PC-3 (cell line): ENCODE measurements at regions not wholly inside any gene's neighbourhood (a gene's known extent, or its start where the extent isn't known, plus 50 kb on each side); places are given as distances from the start of the nearest gene placed in this dataset.

Source experiments
- ATAC-seq: fragments of 200-7000 bp; cut with Tn5 transposase; 2 replicates; pipeline ENCODE4 v1.9.1; 2020; ENCODE audit warnings: mild to moderate bottlenecking, moderate library complexity
- BruUV-seq: library from RNA; stranded (reverse); fragments of 400-500 nt; replicated peaks from 2 replicates; lab custom pipeline; 2021; lab: Mats Ljungman, UMichigan
- CTCF ChIA-PET: fragments of 300-600 bp; sonication (Branson Sonifier 250); formaldehyde crosslinking; loops from one replicate; lab custom pipeline; 2022; ENCODE audit warnings: antibody characterized with exemption; lab: Charles Lee
- POLR2A ChIA-PET: fragments of 300-600 bp; sonication (Branson Sonifier 250); formaldehyde crosslinking; loops from one replicate; lab custom pipeline; 2022; ENCODE audit warnings: antibody characterized with exemption; ENCODE audit not compliant: unreplicated experiment; lab: Charles Lee
- DNase-seq: peaks from one replicate; pipeline ENCODE4 v3.0.0-alpha.2; 2015
- H2AFZ ChIP-seq: fragments of 300-600 bp; sonication (generic); 2 replicates; pipeline ENCODE4 v1.6.0; 2016; ENCODE audit warnings: antibody characterized with exemption, low read length
- H3F3A ChIP-seq: fragments of 300-600 bp; sonication (generic); one replicate; pipeline ENCODE4 v1.6.0; 2017; ENCODE audit warnings: antibody characterized with exemption, low read length, control low read depth, mild to moderate bottlenecking; ENCODE audit not compliant: unreplicated experiment
- H3K27ac ChIP-seq: fragments of 300-600 bp; sonication (generic); 2 replicates; pipeline ENCODE4 v1.5.1; 2016; ENCODE audit warnings: mild to moderate bottlenecking, low read length
- H3K27me3 ChIP-seq: fragments of 300-600 bp; sonication (generic); 2 replicates; pipeline ENCODE4 v1.6.1; 2016; ENCODE audit warnings: low read length, mixed read lengths
- H3K36me3 ChIP-seq: fragments of 300-600 bp; sonication (generic); 2 replicates; pipeline ENCODE4 v1.6.1; 2016; ENCODE audit warnings: low read depth, mixed run types, low read length, mixed read lengths
- H3K4me1 ChIP-seq: fragments of 300-600 bp; sonication (generic); 2 replicates; pipeline ENCODE4 v1.5.1; 2016; ENCODE audit warnings: low read length; ENCODE audit not compliant: insufficient read depth
- H3K4me2 ChIP-seq: fragments of 300-600 bp; sonication (generic); 2 replicates; pipeline ENCODE4 v1.6.0; 2016; ENCODE audit warnings: low read length
- H3K4me3 ChIP-seq: fragments of 300-600 bp; sonication (generic); 2 replicates; pipeline ENCODE4 v1.5.1; 2016; ENCODE audit warnings: mild to moderate bottlenecking, low read length, mixed read lengths
- H3K79me2 ChIP-seq: fragments of 300-600 bp; sonication (generic); 2 replicates; pipeline ENCODE4 v1.6.1; 2017; ENCODE audit warnings: low read length, mixed read lengths
- H3K9ac ChIP-seq: fragments of 300-600 bp; sonication (generic); 2 replicates; pipeline ENCODE4 v1.6.0; 2016; ENCODE audit warnings: mild to moderate bottlenecking, low read length
- H3K9me2 ChIP-seq: fragments of 300-600 bp; sonication (generic); replicated peaks from 2 replicates; pipeline ENCODE4 v1.6.1; 2016; ENCODE audit warnings: mixed run types, low read length, mixed read lengths
- H3K9me3 ChIP-seq: fragments of 300-600 bp; sonication (generic); 2 replicates; pipeline ENCODE4 v1.6.1; 2016; ENCODE audit warnings: low read length, mixed read lengths
- H4K20me1 ChIP-seq: fragments of 300-600 bp; sonication (generic); 2 replicates; pipeline ENCODE4 v1.6.1; 2016; ENCODE audit warnings: low read length, mixed read lengths
- EZH2 ChIP-seq: fragments of 300-600 bp; sonication (generic); IDR thresholded peaks from one replicate; pipeline ENCODE4 v1.6.1; 2017; ENCODE audit warnings: antibody characterized with exemption, mild to moderate bottlenecking, low read length; ENCODE audit not compliant: unreplicated experiment
- EZH2phosphoT487 ChIP-seq: fragments of 300-600 bp; sonication (generic); IDR thresholded peaks from 2 replicates; pipeline ENCODE4 v1.6.1; 2018; ENCODE audit warnings: mild to moderate bottlenecking, antibody characterized with exemption, low read length, borderline replicate concordance
- intact Hi-C: fragments of 100-400 bp; cut with micrococcal nuclease; formaldehyde crosslinking; loops from 2 replicates; pipeline ENCODE4 v1.9.0; 2023
- TF ChIP-seq, protein P1 (sequence below): fragments of 300-600 bp; sonication (generic); conservative IDR thresholded peaks from 2 replicates; pipeline ENCODE4 v1.5.1; 2017; ENCODE audit warnings: antibody characterized with exemption, low read depth, mild to moderate bottlenecking, low read length

DNA sequence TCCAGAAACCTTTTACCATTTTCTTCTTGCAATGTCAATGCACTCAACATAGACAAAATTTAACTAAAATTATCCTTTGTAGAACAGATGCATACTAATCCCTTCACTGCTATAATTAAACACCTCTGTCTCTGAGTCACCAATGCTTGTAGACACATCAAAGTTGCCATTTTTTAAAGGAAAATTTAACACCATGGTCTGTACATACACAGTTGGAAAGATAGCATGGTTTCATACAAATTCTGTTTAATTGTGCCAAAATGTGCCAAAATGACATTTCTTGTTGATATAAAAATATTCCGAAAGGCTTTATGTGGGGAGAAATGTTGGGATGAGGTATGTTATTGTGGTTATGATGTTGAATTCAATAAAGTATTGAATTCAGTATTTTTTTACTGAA, 125.8 kb downstream of the NEUROD6 start:
- H3K79me2 ChIP-seq = no peaks in the 10 kb centered on the region
- H3K9ac ChIP-seq = no peak overlapping the region
- no peaks in the 10 kb centered on the region for H3K9me2 ChIP-seq
- peaks cover 65% of the 10 kb centered on the region for H3K27me3 ChIP-seq
- H3K4me1 ChIP-seq = no peaks in the 10 kb centered on the region
- no peaks in the 10 kb centered on the region for H4K20me1 ChIP-seq
- no peak overlapping the region for H3K27ac ChIP-seq
- BruUV-seq = no TSS peak
- H3K36me3 ChIP-seq = no peaks in the 10 kb centered on the region
- CTCF ChIA-PET = no interaction called here
- no peaks in the 10 kb centered on the region for H3K9me3 ChIP-seq
- H3F3A ChIP-seq = no peaks in the 10 kb centered on the region
- H3K4me2 ChIP-seq = no peak overlapping the region
- H3K4me3 ChIP-seq = no peak overlapping the region
- POLR2A ChIA-PET = no interaction called here
- TF ChIP-seq, protein P1, sequence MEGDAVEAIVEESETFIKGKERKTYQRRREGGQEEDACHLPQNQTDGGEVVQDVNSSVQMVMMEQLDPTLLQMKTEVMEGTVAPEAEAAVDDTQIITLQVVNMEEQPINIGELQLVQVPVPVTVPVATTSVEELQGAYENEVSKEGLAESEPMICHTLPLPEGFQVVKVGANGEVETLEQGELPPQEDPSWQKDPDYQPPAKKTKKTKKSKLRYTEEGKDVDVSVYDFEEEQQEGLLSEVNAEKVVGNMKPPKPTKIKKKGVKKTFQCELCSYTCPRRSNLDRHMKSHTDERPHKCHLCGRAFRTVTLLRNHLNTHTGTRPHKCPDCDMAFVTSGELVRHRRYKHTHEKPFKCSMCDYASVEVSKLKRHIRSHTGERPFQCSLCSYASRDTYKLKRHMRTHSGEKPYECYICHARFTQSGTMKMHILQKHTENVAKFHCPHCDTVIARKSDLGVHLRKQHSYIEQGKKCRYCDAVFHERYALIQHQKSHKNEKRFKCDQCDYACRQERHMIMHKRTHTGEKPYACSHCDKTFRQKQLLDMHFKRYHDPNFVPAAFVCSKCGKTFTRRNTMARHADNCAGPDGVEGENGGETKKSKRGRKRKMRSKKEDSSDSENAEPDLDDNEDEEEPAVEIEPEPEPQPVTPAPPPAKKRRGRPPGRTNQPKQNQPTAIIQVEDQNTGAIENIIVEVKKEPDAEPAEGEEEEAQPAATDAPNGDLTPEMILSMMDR = no peak
- TF ChIP-seq EZH2 (no peak), EZH2phosphoT487 (no peak)
- DNase-seq (no peak), ATAC-seq (no peak)
- no peak overlapping the region for H2AFZ ChIP-seq
- intact Hi-C loops = no loop called here

DNA sequence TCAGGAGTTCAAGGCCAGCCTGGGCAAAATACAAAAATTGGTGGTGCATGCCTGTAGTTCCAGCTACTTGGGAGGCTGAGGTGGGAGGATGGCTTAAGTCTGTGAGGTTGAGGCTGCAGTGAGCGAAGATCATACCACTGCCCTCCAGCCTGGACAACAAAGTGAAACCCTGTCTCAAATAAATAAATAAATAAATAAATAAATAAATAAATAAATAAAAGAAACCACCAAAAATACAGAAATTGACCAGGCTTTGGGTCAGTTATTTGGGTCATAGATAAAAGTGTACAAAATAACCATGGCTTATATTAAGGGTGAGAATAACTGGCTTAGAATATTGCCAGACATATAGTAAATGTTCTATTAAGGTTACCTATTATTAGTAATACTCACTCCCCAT, 129.2 kb downstream of the NEUROD6 start:
- CTCF ChIA-PET = no interaction called here
- no peaks in the 10 kb centered on the region for H3K4me1 ChIP-seq
- peaks cover 57% of the 10 kb centered on the region for H3K27me3 ChIP-seq
- no peak overlapping the region for H3K9ac ChIP-seq
- no peaks in the 10 kb centered on the region for H3K79me2 ChIP-seq
- H3K9me3 ChIP-seq = no peaks in the 10 kb centered on the region
- no peak overlapping the region for H3K4me2 ChIP-seq
- BruUV-seq = no TSS peak
- no peak overlapping the region for H2AFZ ChIP-seq
- intact Hi-C loops = no loop called here
- no peaks in the 10 kb centered on the region for H3K9me2 ChIP-seq
- H4K20me1 ChIP-seq = no peaks in the 10 kb centered on the region
- H3F3A ChIP-seq = no peaks in the 10 kb centered on the region
- H3K4me3 ChIP-seq = no peak overlapping the region
- ATAC-seq (no peak), DNase-seq (no peak)
- no peak overlapping the region for H3K27ac ChIP-seq
- POLR2A ChIA-PET = no interaction called here
- H3K36me3 ChIP-seq = no peaks in the 10 kb centered on the region
- no peak for TF ChIP-seq EZH2phosphoT487
- TF ChIP-seq, protein P1 = no peak
- no peak for TF ChIP-seq EZH2

DNA sequence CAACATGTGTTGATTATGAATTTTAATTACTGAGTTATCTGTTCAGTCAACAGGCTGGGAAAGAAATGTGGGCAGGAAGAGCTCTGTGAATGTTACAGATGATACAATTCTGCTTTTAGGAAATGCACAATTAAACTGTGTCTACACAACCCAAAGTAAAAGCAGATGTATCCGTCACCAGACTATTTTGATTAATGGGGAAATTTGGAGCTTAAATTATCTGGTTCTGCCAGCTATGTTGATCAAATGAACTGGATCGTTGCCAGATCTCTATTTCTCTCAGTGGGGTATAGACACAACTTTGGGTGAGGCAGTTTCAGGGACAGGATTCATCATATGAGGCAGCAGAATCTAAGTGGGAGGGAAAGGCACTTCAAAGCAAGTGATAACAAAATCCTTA, 136.5 kb downstream of the NEUROD6 start:
- Histone ChIP-seq H3K79me2 (no peaks in the 10 kb centered on the region), H3K9me2 (no peaks in the 10 kb centered on the region), H3K4me2 (no peak overlapping the region), H2AFZ (no peak overlapping the region), H3K4me1 (no peaks in the 10 kb centered on the region), H3K9ac (no peak overlapping the region), H3K4me3 (no peak overlapping the region), H3K27ac (no peak overlapping the region), H4K20me1 (no peaks in the 10 kb centered on the region), H3F3A (no peaks in the 10 kb centered on the region), H3K27me3 (peaks cover 41% of the 10 kb centered on the region), H3K9me3 (no peaks in the 10 kb centered on the region), H3K36me3 (no peaks in the 10 kb centered on the region)
- intact Hi-C loops = no loop called here
- DNase-seq (no peak), ATAC-seq (no peak)
- TF ChIP-seq EZH2phosphoT487 = no peak
- TF ChIP-seq, protein P1 = no peak
- no peak for TF ChIP-seq EZH2
- BruUV-seq = no TSS peak
- CTCF ChIA-PET = no interaction called here
- POLR2A ChIA-PET = no interaction called here
